HCT116 (cell line): ENCODE measurements at regions not wholly inside any gene's neighbourhood (a gene's known extent, or its start where the extent isn't known, plus 50 kb on each side); places are given as distances from the start of the nearest gene placed in this dataset.
"Not testable (repeated sequence)": the region's sequence is repeated elsewhere in the genome, so short reads cannot be mapped to it uniquely, and the experiment has no call there.

ENCODE experiments used
- ATAC-seq: fragments of 200-7000 bp; cut with Tn5 transposase; 2 replicates; pipeline ENCODE4 v1.9.1; 2020; ENCODE audit warnings: mild to moderate bottlenecking, moderate library complexity
- BruUV-seq: library from RNA; stranded (reverse); fragments of 400-500 nt; replicated peaks from 2 replicates; lab custom pipeline; 2021; lab: Mats Ljungman, UMichigan
- CTCF ChIA-PET: fragments of 300-600 bp; sonication (Branson Sonifier 250); formaldehyde crosslinking; loops from one replicate; lab custom pipeline; 2021; ENCODE audit warnings: antibody characterized with exemption; lab: Charles Lee
- POLR2A ChIA-PET: fragments of 300-600, 350-600 bp; sonication (Branson Sonifier 250); formaldehyde crosslinking; loops from one replicate; lab custom pipeline; 2021; ENCODE audit warnings: antibody characterized with exemption; lab: Charles Lee
- RAD21 ChIA-PET, 2 experiments: fragments of 300-600 bp; sonication (Branson Sonifier 250); formaldehyde crosslinking; loops; one replicate each; lab custom pipeline; 2023; ENCODE audit warnings: low total read pairs in 2 of 2; ENCODE audit not compliant: uncharacterized antibody in 2 of 2, unreplicated experiment in 2 of 2, low non-redundant PET in 1 of 2; lab: Charles Lee
- DNase-seq: peaks from one replicate; pipeline ENCODE4 v3.0.0-alpha.2; 2010; ENCODE audit warnings: low read depth, low spot score
- H2AFZ ChIP-seq: fragments of 200-600 bp; shearing (Covaris generic), sonication (generic); 2 replicates; pipeline ENCODE4 v1.6.1; 2017; ENCODE audit warnings: low read depth, mixed run types, mixed read lengths, antibody characterized with exemption, low read length; ENCODE audit not compliant: poor library complexity, severe bottlenecking
- H3K27ac ChIP-seq: 2 replicates; pipeline ENCODE4 v1.5.1; 2012; ENCODE audit warnings: low read depth, low read length
- H3K27me3 ChIP-seq: fragments of 200-600 bp; sonication (generic); 2 replicates; pipeline ENCODE4 v1.6.1; 2016; ENCODE audit warnings: mixed run types, low read length, mixed read lengths; ENCODE audit not compliant: insufficient read depth
- H3K36me3 ChIP-seq, 2 experiments: fragments of 200-500 bp in 1 of 2; fragments of 200-600 bp in 1 of 2; sonication (Bioruptor generic) in 1 of 2; sonication (generic) in 1 of 2; 2 replicates each; pipeline versions ENCODE4 v1.5.1 to v1.6.1; 2014 to 2016; ENCODE audit warnings: low read length in 2 of 2, inconsistent platforms in 1 of 2, mixed read lengths in 1 of 2, mixed run types in 1 of 2; ENCODE audit not compliant: insufficient read depth in 2 of 2, control insufficient read depth in 1 of 2
- H3K4me1 ChIP-seq, 2 experiments: fragments of 200-600 bp in 1 of 2; sonication (generic) in 1 of 2; 2 replicates each; pipeline versions ENCODE4 v1.5.1 to v1.6.1; 2012 to 2017; ENCODE audit warnings: low read length in 2 of 2, inconsistent platforms in 1 of 2, mild to moderate bottlenecking in 1 of 2, mixed read lengths in 1 of 2, mixed run types in 1 of 2, moderate library complexity in 1 of 2; ENCODE audit not compliant: insufficient read depth in 2 of 2, control insufficient read depth in 1 of 2
- H3K4me2 ChIP-seq: fragments of 200-600 bp; sonication (generic); 2 replicates; pipeline ENCODE4 v1.6.1; 2017; ENCODE audit warnings: mixed run types, low read length, mixed read lengths
- H3K4me3 ChIP-seq, 2 experiments: fragments of 200-600 bp in 1 of 2; sonication (generic) in 1 of 2; replicated peaks in 1 of 2; 2 replicates each; pipeline ENCODE4 v1.5.1; 2011 to 2016; ENCODE audit warnings: low read length in 2 of 2, control low read depth in 1 of 2, low read depth in 1 of 2, mild to moderate bottlenecking in 1 of 2, mixed read lengths in 1 of 2, mixed run types in 1 of 2
- H3K79me2 ChIP-seq: fragments of 200-600 bp; sonication (generic); 2 replicates; pipeline ENCODE4 v1.6.1; 2017; ENCODE audit warnings: mild to moderate bottlenecking, mixed run types, low read length, moderate library complexity, mixed read lengths; ENCODE audit not compliant: insufficient read depth
- H3K9ac ChIP-seq: fragments of 200-600 bp; sonication (generic); 2 replicates; pipeline ENCODE4 v1.6.1; 2016; ENCODE audit warnings: low read length, mixed read lengths
- H3K9me2 ChIP-seq: fragments of 200-600 bp; sonication (generic), shearing (Covaris generic); 2 replicates; pipeline ENCODE4 v1.6.1; 2017; ENCODE audit warnings: mixed run types, mild to moderate bottlenecking, moderate library complexity; ENCODE audit not compliant: insufficient read depth
- H3K9me3 ChIP-seq, 2 experiments: fragments of 200-500 bp in 1 of 2; fragments of 200-600 bp in 1 of 2; sonication (Bioruptor generic) in 1 of 2; sonication (generic) in 1 of 2; 2 replicates each; pipeline ENCODE4 v1.6.1; 2014 to 2017; ENCODE audit warnings: low read length in 2 of 2, mixed read lengths in 2 of 2, inconsistent platforms in 1 of 2, low read depth in 1 of 2, mild to moderate bottlenecking in 1 of 2, mixed run types in 1 of 2, moderate library complexity in 1 of 2; ENCODE audit not compliant: control insufficient read depth in 1 of 2, insufficient read depth in 1 of 2
- H4K20me1 ChIP-seq: fragments of 200-600 bp; sonication (generic), shearing (Covaris generic); 2 replicates; pipeline ENCODE4 v1.6.1; 2017; ENCODE audit warnings: mixed run types, mild to moderate bottlenecking, moderate library complexity; ENCODE audit not compliant: insufficient read depth
- CEBPB ChIP-seq: IDR thresholded peaks from 2 replicates; pipeline ENCODE4 v1.6.1; 2012; ENCODE audit warnings: low read depth
- CTCF ChIP-seq, 3 experiments: fragments of 200-600 bp in 1 of 3; sonication (generic) in 1 of 3; IDR thresholded peaks in 2 of 3; conservative IDR thresholded peaks in 1 of 3; 2 replicates each; pipeline ENCODE4 v1.5.1; 2012 to 2017; ENCODE audit warnings: low read depth in 2 of 3, low read length in 2 of 3, antibody characterized with exemption in 1 of 3, borderline replicate concordance in 1 of 3, control low read depth in 1 of 3, mild to moderate bottlenecking in 1 of 3, mixed read lengths in 1 of 3, mixed run types in 1 of 3, moderate library complexity in 1 of 3; ENCODE audit not compliant: insufficient read depth in 1 of 3
- FOSL1 ChIP-seq: IDR thresholded peaks from 2 replicates; pipeline ENCODE4 v1.6.1; 2012; ENCODE audit warnings: low read depth
- MAX ChIP-seq: IDR thresholded peaks from 2 replicates; pipeline ENCODE4 v1.6.1; 2012
- POLR2A ChIP-seq: IDR thresholded peaks from 2 replicates; pipeline ENCODE4 v1.7.0; 2011; ENCODE audit warnings: borderline replicate concordance; ENCODE audit not compliant: insufficient read depth, insufficient read length; ENCODE audit errors: extremely low read depth
- POLR2AphosphoS5 ChIP-seq: IDR thresholded peaks from 2 replicates; pipeline ENCODE4 v1.6.1; 2011; ENCODE audit warnings: mild to moderate bottlenecking, low read depth, low read length, moderate library complexity
- RAD21 ChIP-seq: IDR thresholded peaks from 2 replicates; pipeline ENCODE4 v1.6.1; 2012; ENCODE audit warnings: low read depth, mild to moderate bottlenecking
- SRF ChIP-seq: IDR thresholded peaks from 2 replicates; pipeline ENCODE4 v1.6.1; 2012; ENCODE audit warnings: low read depth
- TCF7L2 ChIP-seq: IDR thresholded peaks from 2 replicates; pipeline ENCODE4 v1.7.0; 2011; ENCODE audit warnings: borderline replicate concordance, inconsistent platforms; ENCODE audit not compliant: insufficient read depth, insufficient read length; ENCODE audit errors: extremely low read depth
- YY1 ChIP-seq: IDR thresholded peaks from 2 replicates; pipeline ENCODE4 v1.6.1; 2011; ENCODE audit warnings: low read length, low read depth, moderate library complexity, mild to moderate bottlenecking; ENCODE audit not compliant: insufficient replicate concordance; ENCODE audit errors: extremely low read depth
- ZFX ChIP-seq: fragments of 450-650 bp; IDR thresholded peaks from 2 replicates; pipeline ENCODE4 v1.6.1; 2017
- intact Hi-C: fragments of 100-400 bp; cut with micrococcal nuclease; formaldehyde crosslinking; loops from 2 replicates; pipeline ENCODE4 v1.10.0; 2022

- Histone ChIP-seq H3K27me3 (no peaks in the 10 kb centered on the region), H3K79me2 (no peaks in the 10 kb centered on the region), H2AFZ (no peak overlapping the region), H3K4me3 (no peak overlapping the region), H3K9ac (no peak overlapping the region), H3K36me3 (no peaks in the 10 kb centered on the region), H4K20me1 (no peaks in the 10 kb centered on the region), H3K27ac (no peak overlapping the region), H3K4me2 (no peak overlapping the region), H3K9me2 (no peaks in the 10 kb centered on the region), H3K4me1 (no peaks in the 10 kb centered on the region), H3K9me3 (peaks cover 11 to 16% of the 10 kb centered on the region in 2 experiments; a peak in 2 of 4 replicates)
- TF ChIP-seq CTCF (IDR thresholded peaks at IDR 0.05 in 2 of 3, conservative IDR thresholded peaks at IDR 0.05 in 1 of 3; ENCODE audit: borderline replicate concordance in 1 of 3, insufficient read depth in 1 of 3, low read depth in 2 of 3, low read length in 2 of 3) (no peak), FOSL1 (no peak), YY1 (no peak), SRF (no peak), CEBPB (no peak)
- DNase-seq (no peak), ATAC-seq (no peak)
- intact Hi-C loops: no loop called here
- POLR2A ChIA-PET: no interaction called here
- RAD21 ChIA-PET: no interaction called here
- CTCF ChIA-PET: no interaction called here
- BruUV-seq: no TSS peak
These were observed 486.6 kb downstream of the USP25 start for GRCh38 chr21:16216288-16216962.

- H3K36me3 ChIP-seq: no peaks in the 10 kb centered on the region
- H3K9me3 ChIP-seq: peaks cover 9 to 16% of the 10 kb centered on the region in 2 experiments; a peak in 2 of 4 replicates
- BruUV-seq: no TSS peak
- ChIA-PET POLR2A (no interaction called here), CTCF (no interaction called here), RAD21 (no interaction called here)
- no peak overlapping the region for H3K4me3 ChIP-seq
- no peak overlapping the region for H3K9ac ChIP-seq
- no peak overlapping the region for H3K27ac ChIP-seq
- intact Hi-C loops: no loop called here
- DNase-seq (no peak), ATAC-seq (no peak)
- H3K4me1 ChIP-seq: no peaks in the 10 kb centered on the region
- H3K27me3 ChIP-seq: no peaks in the 10 kb centered on the region
- H2AFZ ChIP-seq: no peak overlapping the region
- H4K20me1 ChIP-seq: no peaks in the 10 kb centered on the region
- no peaks in the 10 kb centered on the region for H3K79me2 ChIP-seq
- H3K4me2 ChIP-seq: no peak overlapping the region
- TF ChIP-seq SRF: no peak
- no peak for TF ChIP-seq POLR2AphosphoS5
- TF ChIP-seq POLR2A: no peak
- TF ChIP-seq YY1: no peak
- no peak for TF ChIP-seq ZFX
- no peak for TF ChIP-seq MAX
- TF ChIP-seq TCF7L2: no peak
- no peak for TF ChIP-seq RAD21
- H3K9me2 ChIP-seq: no peaks in the 10 kb centered on the region
These were observed 489.0 kb downstream of the USP25 start for GRCh38 chr21:16218682-16219343.

GRCh38 chr21:16224756-16225155 is 495.0 kb downstream of the USP25 start:
- H2AFZ ChIP-seq, BruUV-seq: not testable (repeated sequence)

More at GRCh38 chr21:16224756-16225155, 495.0 kb downstream of the USP25 start:
- H3K4me2 ChIP-seq, RAD21 ChIA-PET, POLR2A ChIA-PET, H3K4me1 ChIP-seq, H3K9me3 ChIP-seq, DNase-seq, H3K36me3 ChIP-seq, H3K79me2 ChIP-seq, H3K4me3 ChIP-seq, intact Hi-C loops, H3K27ac ChIP-seq, H3K27me3 ChIP-seq, H3K9ac ChIP-seq, H3K9me2 ChIP-seq, CTCF ChIA-PET, ATAC-seq, H4K20me1 ChIP-seq: not testable (repeated sequence)
